ENCODE measurements at regions not wholly inside any gene's neighbourhood (a gene's known extent, or its start where the extent isn't known, plus 50 kb on each side); places are given as distances from the start of the nearest gene placed in this dataset.

- H3K4me3 ChIP-seq (ENCODE audit: control insufficient read depth, low read depth, low read length) = no peak overlapping the region
- TF ChIP-seq CTCF (conservative IDR thresholded peaks at IDR 0.05; ENCODE audit: control insufficient read depth, insufficient read depth, low read depth, low read length) = no peak
- no peak for DNase-seq (ENCODE audit: low read depth)
Measured at GRCh38 chr17:13160790-13161189, 143.0 kb upstream of the ELAC2 start.

GRCh38 chr17:13160296-13160695 is 142.5 kb upstream of the ELAC2 start:
- H3K4me3 ChIP-seq (ENCODE audit: control insufficient read depth, low read depth, low read length) = no peak overlapping the region
- no peak for DNase-seq (ENCODE audit: low read depth)
- no peak for TF ChIP-seq CTCF (conservative IDR thresholded peaks at IDR 0.05; ENCODE audit: control insufficient read depth, insufficient read depth, low read depth, low read length)

- TF ChIP-seq CTCF (conservative IDR thresholded peaks at IDR 0.05; ENCODE audit: control insufficient read depth, insufficient read depth, low read depth, low read length) = no peak
- H3K4me3 ChIP-seq (ENCODE audit: control insufficient read depth, low read depth, low read length) = no peak overlapping the region
- peak; percentile 2 for DNase-seq (ENCODE audit: low read depth)
Measured at GRCh38 chr17:13158494-13159240, 140.8 kb upstream of the ELAC2 start.

GRCh38 chr17:13157656-13158055 is 139.8 kb upstream of the ELAC2 start:
- H3K4me3 ChIP-seq (ENCODE audit: control insufficient read depth, low read depth, low read length) = no peak overlapping the region
- DNase-seq (ENCODE audit: low read depth) = no peak
- no peak for TF ChIP-seq CTCF (conservative IDR thresholded peaks at IDR 0.05; ENCODE audit: control insufficient read depth, insufficient read depth, low read depth, low read length)

- no peak for DNase-seq (ENCODE audit: low read depth)
- no peak overlapping the region for H3K4me3 ChIP-seq (ENCODE audit: control insufficient read depth, low read depth, low read length)
- TF ChIP-seq CTCF (conservative IDR thresholded peaks at IDR 0.05; ENCODE audit: control insufficient read depth, insufficient read depth, low read depth, low read length) = no peak
Measured at GRCh38 chr17:13154930-13155329, 137.1 kb upstream of the ELAC2 start.

- no peak for DNase-seq (ENCODE audit: low read depth)
- no peak for TF ChIP-seq CTCF (conservative IDR thresholded peaks at IDR 0.05; ENCODE audit: control insufficient read depth, insufficient read depth, low read depth, low read length)
- H3K4me3 ChIP-seq (ENCODE audit: control insufficient read depth, low read depth, low read length) = no peak overlapping the region
Measured at GRCh38 chr17:13154398-13154797, 136.6 kb upstream of the ELAC2 start.

Measured in fibroblast of mammary gland (primary cell).